Psoas muscle (tissue), 7 donors: ENCODE measurements at regions not wholly inside any gene's neighbourhood (a gene's known extent, or its start where the extent isn't known, plus 50 kb on each side); places are given as distances from the start of the nearest gene placed in this dataset.

Experiments
- ATAC-seq, 4 donors: fragments of 200-7000 bp; cut with Tn5 transposase; one replicate each; pipeline ENCODE4 v1.9.1; 2020; ENCODE audit warnings: moderate library complexity in 3 of 4, mild to moderate bottlenecking in 2 of 4
- DNase-seq, 2 donors: peaks; one replicate each; pipeline ENCODE4 v3.0.0-alpha.2; 2020
- H3K27ac ChIP-seq: fragments of 200-600 bp; one replicate; pipeline ENCODE4 v1.8.0; 2022
- H3K27me3 ChIP-seq, 3 donors: fragments of 200-600 bp in 1 of 3; one replicate each; pipeline versions ENCODE4 v1.6.1 to v1.8.0; 2013 to 2022; ENCODE audit warnings: low read length in 2 of 3, mild to moderate bottlenecking in 2 of 3, moderate library complexity in 1 of 3; ENCODE audit not compliant: insufficient read depth in 3 of 3
- H3K36me3 ChIP-seq, 2 donors: fragments of 200-600 bp in 1 of 2; one replicate each; pipeline versions ENCODE4 v1.6.1 to v1.8.0; 2013 to 2022; ENCODE audit warnings: low read depth in 1 of 2, mild to moderate bottlenecking in 1 of 2, moderate library complexity in 1 of 2; ENCODE audit not compliant: insufficient read depth in 1 of 2
- H3K4me1 ChIP-seq: fragments of 200-600 bp; one replicate; pipeline ENCODE4 v1.8.0; 2022
- H3K4me3 ChIP-seq: fragments of 200-600 bp; one replicate; pipeline ENCODE4 v1.8.0; 2022; ENCODE audit warnings: mild to moderate bottlenecking
- H3K9me3 ChIP-seq: fragments of 200-600 bp; one replicate; pipeline ENCODE4 v1.8.0; 2022
- WGBS, 3 donors: extraction: QIAGEN DNeasy Blood & Tissue Kit; methylation state at CpG; one replicate each; pipeline versions ENCODE4 v1.1.6 to v1.1.7; 2013; 5-methylcytosine and 5-hydroxymethylcytosine counted together
- intact Hi-C, 2 donors: fragments of 100-400 bp; cut with DNase I; formaldehyde crosslinking; loops; one replicate each; pipeline versions ENCODE4 v1.11.0 to v1.14.2; 2022
- TF ChIP-seq, protein P1 (sequence below): fragments of 200-600 bp; IDR thresholded peaks from one replicate; pipeline ENCODE4 v1.8.0; 2022; ENCODE audit warnings: antibody characterized with exemption
- donor health status: healthy with polysubstance abuse.
- donor health status: DM: no; HTN: no; CAD: no; lungs with moderate emphysema.
- donor health status: Bipolar disorder and iron deficiency.
- donor health status: healthy.
- donor health status: DM: yes; HTN: yes; CAD: no.
- donor health status: DM: no; HTN: no; CAD: no.
- donor health status: DM: yes; HTN: yes; CAD: no.

DNA sequence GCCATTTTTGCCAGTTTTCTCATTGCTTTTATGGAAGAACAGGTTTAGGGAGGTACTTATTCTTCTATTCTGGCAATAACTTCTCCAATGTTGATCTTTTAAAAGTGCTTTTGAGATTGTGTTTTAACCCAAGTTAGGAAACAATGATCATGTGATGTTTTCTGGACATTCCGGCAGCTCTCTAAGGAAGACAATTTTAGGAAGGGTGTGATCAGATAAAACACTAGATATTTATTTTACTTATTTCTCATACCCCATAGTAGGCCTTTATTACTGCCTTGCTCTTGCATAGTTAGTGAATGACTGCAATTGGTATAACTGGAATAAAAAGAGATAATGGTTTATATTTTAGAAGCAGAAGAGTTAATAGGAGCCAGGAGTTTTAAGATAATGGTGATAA is 68.4 kb upstream of the SPATA13 start:
- ATAC-seq (no peak), DNase-seq (no peak)
- TF ChIP-seq, protein P1, sequence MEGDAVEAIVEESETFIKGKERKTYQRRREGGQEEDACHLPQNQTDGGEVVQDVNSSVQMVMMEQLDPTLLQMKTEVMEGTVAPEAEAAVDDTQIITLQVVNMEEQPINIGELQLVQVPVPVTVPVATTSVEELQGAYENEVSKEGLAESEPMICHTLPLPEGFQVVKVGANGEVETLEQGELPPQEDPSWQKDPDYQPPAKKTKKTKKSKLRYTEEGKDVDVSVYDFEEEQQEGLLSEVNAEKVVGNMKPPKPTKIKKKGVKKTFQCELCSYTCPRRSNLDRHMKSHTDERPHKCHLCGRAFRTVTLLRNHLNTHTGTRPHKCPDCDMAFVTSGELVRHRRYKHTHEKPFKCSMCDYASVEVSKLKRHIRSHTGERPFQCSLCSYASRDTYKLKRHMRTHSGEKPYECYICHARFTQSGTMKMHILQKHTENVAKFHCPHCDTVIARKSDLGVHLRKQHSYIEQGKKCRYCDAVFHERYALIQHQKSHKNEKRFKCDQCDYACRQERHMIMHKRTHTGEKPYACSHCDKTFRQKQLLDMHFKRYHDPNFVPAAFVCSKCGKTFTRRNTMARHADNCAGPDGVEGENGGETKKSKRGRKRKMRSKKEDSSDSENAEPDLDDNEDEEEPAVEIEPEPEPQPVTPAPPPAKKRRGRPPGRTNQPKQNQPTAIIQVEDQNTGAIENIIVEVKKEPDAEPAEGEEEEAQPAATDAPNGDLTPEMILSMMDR = no peak
- intact Hi-C loops = no loop called here
- no peak overlapping the region for H3K27ac ChIP-seq
- H3K9me3 ChIP-seq = no peaks in the 10 kb centered on the region
- no peaks in the 10 kb centered on the region for H3K36me3 ChIP-seq
- WGBS, 3 donors = 73 to 93% (median 81%) methylated on average over 1 of the region's 1 CpG
- no peaks in the 10 kb centered on the region for H3K4me1 ChIP-seq
- H3K4me3 ChIP-seq = no peak overlapping the region
- peaks cover 0 to 3% (median 0%) of the 10 kb centered on the region in 3 donors for H3K27me3 ChIP-seq

GRCh38 chr13:24093047-24093446 is 67.5 kb upstream of the SPATA13 start:
- Histone ChIP-seq H3K4me3 (no peak overlapping the region), H3K27ac (no peak overlapping the region), H3K4me1 (no peaks in the 10 kb centered on the region), H3K27me3 (no peaks in the 10 kb centered on the region), H3K36me3 (no peaks in the 10 kb centered on the region), H3K9me3 (no peaks in the 10 kb centered on the region)
- ATAC-seq (no peak), DNase-seq (no peak)
- intact Hi-C loops = no loop called here
- TF ChIP-seq, protein P1 = no peak
- WGBS, 3 donors = 81 to 90% (median 84%) methylated on average over 3 of the region's 3 CpGs

- Histone ChIP-seq H3K9me3 (no peaks in the 10 kb centered on the region), H3K4me3 (no peak overlapping the region), H3K4me1 (no peaks in the 10 kb centered on the region), H3K27me3 (no peaks in the 10 kb centered on the region), H3K36me3 (no peaks in the 10 kb centered on the region), H3K27ac (no peak overlapping the region)
- intact Hi-C loops = no loop called here
- ATAC-seq (no peak), DNase-seq (no peak)
- TF ChIP-seq, protein P1 = no peak
- 83 to 95% (median 90%) methylated on average over 3 of the region's 3 CpGs for WGBS, 3 donors
These were observed 63.9 kb upstream of the SPATA13 start for GRCh38 chr13:24096659-24097058.

DNA sequence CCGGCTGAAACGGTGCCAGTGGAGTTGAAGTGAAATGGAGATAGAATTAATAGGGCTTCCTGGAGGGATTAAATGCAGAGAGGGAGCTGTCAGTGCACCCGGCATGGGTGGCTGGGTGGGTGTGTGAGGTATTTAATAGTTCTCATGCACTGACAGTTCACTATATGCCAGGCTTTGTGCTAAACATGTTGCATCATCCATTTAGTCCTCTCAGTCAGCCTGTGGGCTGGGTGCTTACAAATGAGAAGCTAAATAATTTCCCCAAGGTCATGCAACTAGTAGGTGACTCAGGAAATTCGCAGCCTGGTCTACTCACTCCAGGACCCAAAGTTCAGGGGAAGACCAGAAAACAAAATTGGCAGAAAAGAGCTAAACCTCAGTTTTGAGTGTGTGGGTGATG is 63.5 kb upstream of the SPATA13 start:
- intact Hi-C loops = no loop called here
- H3K9me3 ChIP-seq = no peaks in the 10 kb centered on the region
- H3K27me3 ChIP-seq = no peaks in the 10 kb centered on the region
- DNase-seq (no peak), ATAC-seq (no peak)
- H3K4me3 ChIP-seq = no peak overlapping the region
- no peak overlapping the region for H3K27ac ChIP-seq
- 68 to 81% (median 68%) methylated on average over 4 of the region's 4 CpGs for WGBS, 3 donors
- TF ChIP-seq, protein P1 = no peak
- H3K4me1 ChIP-seq = no peaks in the 10 kb centered on the region
- H3K36me3 ChIP-seq = no peaks in the 10 kb centered on the region

- H3K4me3 ChIP-seq = no peak overlapping the region
- H3K27me3 ChIP-seq = no peaks in the 10 kb centered on the region
- ATAC-seq (no peak), DNase-seq (no peak)
- no peaks in the 10 kb centered on the region for H3K36me3 ChIP-seq
- intact Hi-C loops = no loop called here
- 79 to 83% (median 82%) methylated on average over 6 of the region's 6 CpGs for WGBS, 3 donors
- no peaks in the 10 kb centered on the region for H3K9me3 ChIP-seq
- H3K4me1 ChIP-seq = no peaks in the 10 kb centered on the region
- TF ChIP-seq, protein P1 = no peak
- H3K27ac ChIP-seq = no peak overlapping the region
These were observed 62.9 kb upstream of the SPATA13 start for GRCh38 chr13:24097667-24098066.
